Right lobe of liver (tissue), 4 donors: ENCODE measurements at regions not wholly inside any gene's neighbourhood (a gene's known extent, or its start where the extent isn't known, plus 50 kb on each side); places are given as distances from the start of the nearest gene placed in this dataset.

Source experiments
- CTCF ChIP-seq, 4 donors: fragments of 200-600 bp in 3 of 4; fragments of 450-650 bp in 1 of 4; IDR thresholded peaks; one replicate each; pipeline versions ENCODE4 v1.5.1 to v1.8.0; 2016 to 2022; ENCODE audit warnings: antibody characterized with exemption in 4 of 4, mild to moderate bottlenecking in 2 of 4
- POLR2A ChIP-seq: fragments of 450-650 bp; IDR thresholded peaks from one replicate; pipeline ENCODE4 v1.6.1; 2017; ENCODE audit warnings: antibody characterized with exemption, mild to moderate bottlenecking
- donor health status: DM: no; HTN: no; CAD: no.
- donor health status: DM: no; HTN: no; CAD: no.
- donor health status: DM: no; HTN: yes; CAD: no.

- no peak for TF ChIP-seq CTCF (IDR thresholded peaks at IDR 0.05)
- no peak for TF ChIP-seq POLR2A
These were observed 638.5 kb upstream of the MIS18BP1 start for GRCh38 chr14:45891417-45892080.
